ENCODE measurements at regions not wholly inside any gene's neighbourhood (a gene's known extent, or its start where the extent isn't known, plus 50 kb on each side); places are given as distances from the start of the nearest gene placed in this dataset.
A peak's percentile ranks its signal among the peaks of the same experiment; 100 is the strongest.

- no peak for DNase-seq
- H3K27me3 Mint-ChIP-seq (ENCODE audit: low read depth, poor library complexity), result peaks cover 8% of the 10 kb centered on the region
- no peak overlapping the region for H3K4me3 Mint-ChIP-seq
Measured at GRCh38 chr6:56327946-56328727, 80.8 kb upstream of the COL21A1 start.

GRCh38 chr6:56324396-56324795 is 77.0 kb upstream of the COL21A1 start:
- H3K27ac Mint-ChIP-seq, result no peak overlapping the region
- DNase-seq, result no peak
- H3K4me1 Mint-ChIP-seq, result no peaks in the 10 kb centered on the region
- H3K9me3 Mint-ChIP-seq, result no peaks in the 10 kb centered on the region
- no peak for TF ChIP-seq CTCF (IDR thresholded peaks at IDR 0.05)
- H3K27me3 Mint-ChIP-seq (ENCODE audit: low read depth, poor library complexity), result peaks cover 8% of the 10 kb centered on the region
- H3K4me3 Mint-ChIP-seq, result no peak overlapping the region
- no peaks in the 10 kb centered on the region for H3K36me3 Mint-ChIP-seq (ENCODE audit: low read depth)

More at GRCh38 chr6:56327946-56328727, 80.8 kb upstream of the COL21A1 start:
- no peak for TF ChIP-seq CTCF (IDR thresholded peaks at IDR 0.05)
- Mint-ChIP-seq H3K9me3 (no peaks in the 10 kb centered on the region), H3K4me1 (no peaks in the 10 kb centered on the region), H3K27ac (no peak overlapping the region), H3K36me3 (ENCODE audit: low read depth) (no peaks in the 10 kb centered on the region)

- DNase-seq, result no peak
- no peaks in the 10 kb centered on the region for H3K4me1 Mint-ChIP-seq
- H3K9me3 Mint-ChIP-seq, result no peaks in the 10 kb centered on the region
- H3K27me3 Mint-ChIP-seq (ENCODE audit: low read depth, poor library complexity), result peaks cover 20% of the 10 kb centered on the region
- H3K27ac Mint-ChIP-seq, result no peak overlapping the region
- H3K4me3 Mint-ChIP-seq, result no peak overlapping the region
- no peaks in the 10 kb centered on the region for H3K36me3 Mint-ChIP-seq (ENCODE audit: low read depth)
- TF ChIP-seq CTCF (IDR thresholded peaks at IDR 0.05), result no peak
Measured at GRCh38 chr6:56318851-56319250, 71.5 kb upstream of the COL21A1 start.

GRCh38 chr6:56314683-56315523 is 67.5 kb upstream of the COL21A1 start:
- Mint-ChIP-seq H3K36me3 (ENCODE audit: low read depth) (no peaks in the 10 kb centered on the region), H3K27ac (no peak overlapping the region), H3K4me1 (peaks cover 5% of the 10 kb centered on the region), H3K9me3 (no peaks in the 10 kb centered on the region), H3K4me3 (no peak overlapping the region), H3K27me3 (ENCODE audit: low read depth, poor library complexity) (peaks cover 21% of the 10 kb centered on the region)
- TF ChIP-seq CTCF (IDR thresholded peaks at IDR 0.05), result peak; percentile 79
- DNase-seq, result peak; percentile 50

GRCh38 chr6:56311533-56312448 is 64.4 kb upstream of the COL21A1 start:
- H3K4me3 Mint-ChIP-seq, result no peak overlapping the region
- H3K27ac Mint-ChIP-seq, result no peak overlapping the region
- H3K9me3 Mint-ChIP-seq, result peaks cover 15% of the 10 kb centered on the region
- H3K36me3 Mint-ChIP-seq (ENCODE audit: low read depth), result no peaks in the 10 kb centered on the region
- no peak for DNase-seq
- peaks cover 21% of the 10 kb centered on the region for H3K27me3 Mint-ChIP-seq (ENCODE audit: low read depth, poor library complexity)
- TF ChIP-seq CTCF (IDR thresholded peaks at IDR 0.05), result no peak
- peaks cover 5% of the 10 kb centered on the region for H3K4me1 Mint-ChIP-seq

Data from nephron progenitor cell (in vitro differentiated cells).